AG04450 (cell line): ENCODE measurements at regions not wholly inside any gene's neighbourhood (a gene's known extent, or its start where the extent isn't known, plus 50 kb on each side); places are given as distances from the start of the nearest gene placed in this dataset.

Experiments
- CTCF ChIA-PET: fragments of 300-600, 350-600 bp; formaldehyde crosslinking; extraction: SDS; loops from one replicate; lab custom pipeline; 2022; ENCODE audit warnings: antibody characterized with exemption, inconsistent platforms; lab: Charles Lee
- POLR2A ChIA-PET: fragments of 350-600 bp; formaldehyde crosslinking; extraction: SDS; loops from one replicate; lab custom pipeline; 2021; ENCODE audit warnings: antibody characterized with exemption, inconsistent platforms; lab: Yijun Ruan, JAX
- DNase-seq: peaks from one replicate; pipeline ENCODE4 v3.0.0-alpha.2; 2011; ENCODE audit warnings: low read depth, low spot score
- H3K27ac ChIP-seq: one replicate; pipeline ENCODE4 v1.5.1; 2012; ENCODE audit warnings: low read depth, low read length, control low read depth
- H3K27me3 ChIP-seq: one replicate; pipeline ENCODE4 v1.6.0; 2012; ENCODE audit warnings: low read length; ENCODE audit not compliant: control insufficient read depth, insufficient read depth
- H3K4me3 ChIP-seq: 2 replicates; pipeline ENCODE4 v1.5.1; 2011; ENCODE audit warnings: mild to moderate bottlenecking, low read depth, low read length, control low read depth
- H3K9me3 ChIP-seq: 2 replicates; pipeline ENCODE4 v1.5.1; 2012; ENCODE audit warnings: low read length; ENCODE audit not compliant: control insufficient read depth, insufficient read depth
- CTCF ChIP-seq: IDR thresholded peaks from 2 replicates; pipeline ENCODE4 v1.5.1; 2011; ENCODE audit warnings: low read depth, low read length, control low read depth, inconsistent platforms

- H3K27me3 ChIP-seq = peaks cover 2% of the 10 kb centered on the region
- CTCF ChIA-PET = interaction anchor here (1.5 to 1.8 kb wide), 2 partner anchors 14 to 15 kb away, joined by 4 to 8 read pairs; no protein-coding TSS in a partner anchor
Measured at GRCh38 chr4:77372375-77372774, 215.4 kb downstream of the CCNG2 start.

GRCh38 chr4:77375866-77376607, 219.0 kb downstream of the CCNG2 start:
- ChIA-PET POLR2A (no interaction called here), CTCF (no interaction called here)
- DNase-seq = no peak
- Histone ChIP-seq H3K9me3 (no peaks in the 10 kb centered on the region), H3K4me3 (no peak overlapping the region), H3K27ac (no peak overlapping the region), H3K27me3 (no peaks in the 10 kb centered on the region)
- TF ChIP-seq CTCF = no peak

More at GRCh38 chr4:77372375-77372774, 215.4 kb downstream of the CCNG2 start:
- Histone ChIP-seq H3K9me3 (no peaks in the 10 kb centered on the region), H3K27ac (no peak overlapping the region), H3K4me3 (no peak overlapping the region)
- POLR2A ChIA-PET = no interaction called here
- no peak for TF ChIP-seq CTCF
- no peak for DNase-seq

GRCh38 chr4:77376788-77377460, 219.9 kb downstream of the CCNG2 start:
- no peak for TF ChIP-seq CTCF
- DNase-seq = no peak
- Histone ChIP-seq H3K4me3 (no peak overlapping the region), H3K27ac (no peak overlapping the region), H3K9me3 (no peaks in the 10 kb centered on the region), H3K27me3 (no peaks in the 10 kb centered on the region)
- ChIA-PET POLR2A (no interaction called here), CTCF (no interaction called here)

- POLR2A ChIA-PET = no interaction called here
- H3K9me3 ChIP-seq = no peaks in the 10 kb centered on the region
- no peak overlapping the region for H3K27ac ChIP-seq
- no peak for DNase-seq
- CTCF ChIA-PET = interaction anchor here (0.6 to 6.7 kb wide), 8 partner anchors 26 to 1116 kb away, joined by 3 to 86 read pairs (median 8); partner anchors contain the start of gene CXCL13
- no peak overlapping the region for H3K4me3 ChIP-seq
- no peaks in the 10 kb centered on the region for H3K27me3 ChIP-seq
- no peak for TF ChIP-seq CTCF
Measured at GRCh38 chr4:77384094-77384493, 221.5 kb upstream of the CXCL13 start.
